ENCODE measurements at regions not wholly inside any gene's neighbourhood (a gene's known extent, or its start where the extent isn't known, plus 50 kb on each side); places are given as distances from the start of the nearest gene placed in this dataset.

- TF ChIP-seq CTCF (IDR thresholded peaks at IDR 0.05 in 2 of 3, conservative IDR thresholded peaks at IDR 0.05 in 1 of 3; ENCODE audit: borderline replicate concordance in 1 of 3, insufficient read depth in 1 of 3, low read depth in 2 of 3, low read length in 2 of 3) = no peak
- TF ChIP-seq SP1 (IDR thresholded peaks at IDR 0.05; ENCODE audit: low read depth) = no peak
- no peak for TF ChIP-seq POLR2AphosphoS5 (IDR thresholded peaks at IDR 0.05; ENCODE audit: low read depth, low read length)
- TF ChIP-seq POLR2A (IDR thresholded peaks at IDR 0.05; ENCODE audit: borderline replicate concordance, extremely low read depth, insufficient read depth, insufficient read length) = no peak
- TF ChIP-seq TCF7L2 (IDR thresholded peaks at IDR 0.05; ENCODE audit: borderline replicate concordance, extremely low read depth, insufficient read depth, insufficient read length) = no peak
- TF ChIP-seq CEBPB (IDR thresholded peaks at IDR 0.05; ENCODE audit: low read depth) = no peak
- TF ChIP-seq REST (IDR thresholded peaks at IDR 0.05; ENCODE audit: low read depth) = no peak
- TF ChIP-seq YY1 (IDR thresholded peaks at IDR 0.05; ENCODE audit: extremely low read depth, insufficient replicate concordance, low read depth, low read length) = no peak
- no peak for TF ChIP-seq ATF3 (IDR thresholded peaks at IDR 0.05)
- no peak for TF ChIP-seq EZH2phosphoT487 (IDR thresholded peaks at IDR 0.05; ENCODE audit: borderline replicate concordance)
Observed at GRCh38 chr15:70411143-70411863, 313.6 kb upstream of the TLE3 start.
